ENCODE measurements at regions not wholly inside any gene's neighbourhood (a gene's known extent, or its start where the extent isn't known, plus 50 kb on each side); places are given as distances from the start of the nearest gene placed in this dataset.

DNA sequence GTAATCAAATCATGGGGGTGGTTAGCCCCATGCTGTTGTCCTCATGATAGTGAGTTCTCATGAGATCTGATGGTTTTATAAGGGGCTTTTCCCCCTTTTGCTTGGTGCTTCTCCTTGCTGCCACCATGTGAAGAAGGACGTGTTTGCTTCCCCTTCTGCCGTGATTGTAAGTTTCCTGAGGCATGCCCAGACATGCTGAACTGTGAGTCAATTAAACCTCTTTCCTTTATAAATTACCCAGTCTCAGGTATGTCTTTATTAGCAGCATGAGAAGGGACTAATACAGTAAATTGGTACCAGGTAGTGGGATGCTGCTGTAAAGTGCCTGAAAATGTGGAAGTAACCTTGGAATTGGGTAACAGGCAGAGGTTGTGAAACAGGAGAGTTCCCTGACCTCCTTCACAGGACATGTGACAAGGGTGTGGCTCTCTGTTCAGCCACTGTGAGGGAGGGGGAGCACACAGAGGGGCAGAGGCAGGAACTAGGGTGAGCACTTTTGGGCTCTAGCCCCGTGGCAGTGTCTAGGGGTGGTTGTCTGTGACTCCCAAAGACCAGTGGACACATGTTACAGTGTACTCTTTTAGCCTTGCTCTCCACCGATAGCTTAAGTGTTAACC lies 105.3 kb downstream of the BACH1 start:
- TF ChIP-seq EZH2 (IDR thresholded peaks at IDR 0.05) (no peak), POLR2AphosphoS5 (IDR thresholded peaks at IDR 0.05; ENCODE audit: borderline replicate concordance, low read depth, low read length) (no peak)

Data from SK-N-MC (cell line).